ENCODE measurements at regions not wholly inside any gene's neighbourhood (a gene's known extent, or its start where the extent isn't known, plus 50 kb on each side); places are given as distances from the start of the nearest gene placed in this dataset.

DNA sequence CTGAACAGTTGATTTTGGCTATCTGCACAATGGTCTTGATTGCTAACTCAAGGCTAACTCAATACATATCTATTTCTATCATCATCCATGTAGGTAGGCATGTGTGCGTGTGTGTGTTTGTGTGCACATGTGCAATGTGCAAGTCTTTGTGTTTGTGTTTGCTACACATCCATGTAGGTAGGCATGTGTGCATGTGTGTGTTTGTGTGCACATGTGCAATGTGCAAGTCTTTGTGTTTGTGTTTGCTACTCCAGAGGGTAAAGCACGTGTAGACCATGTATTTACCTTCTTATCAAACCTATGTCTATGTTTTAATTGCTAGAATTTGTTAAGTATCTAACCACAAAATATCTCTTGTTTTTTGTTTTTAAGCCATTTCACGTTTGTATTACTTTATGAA, 962.6 kb downstream of the LRFN5 start:
- FAIRE-seq (no peak), DNase-seq (ENCODE audit: insufficient read length, low spot score) (no peak)

DNA sequence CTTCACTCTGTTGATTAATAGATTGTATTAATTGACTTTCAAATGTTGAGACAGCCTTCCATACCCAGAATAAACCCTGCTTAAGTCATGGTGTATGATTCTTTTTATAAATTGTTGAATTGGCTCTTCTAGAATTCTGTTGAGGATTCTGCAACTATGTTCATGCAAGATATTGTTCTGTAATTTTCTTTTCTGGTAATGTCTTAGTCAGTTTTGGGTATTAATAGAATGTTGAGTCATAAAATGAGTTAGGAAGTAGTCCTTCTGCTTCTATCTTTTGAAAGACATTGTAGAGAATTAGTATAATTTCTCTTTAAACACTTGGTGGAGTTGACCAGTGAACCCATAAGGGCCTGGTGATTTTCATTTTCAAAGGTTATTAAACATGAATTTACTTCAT, 958.9 kb downstream of the LRFN5 start:
- DNase-seq (ENCODE audit: insufficient read length, low spot score) (no peak), FAIRE-seq (no peak)

DNA sequence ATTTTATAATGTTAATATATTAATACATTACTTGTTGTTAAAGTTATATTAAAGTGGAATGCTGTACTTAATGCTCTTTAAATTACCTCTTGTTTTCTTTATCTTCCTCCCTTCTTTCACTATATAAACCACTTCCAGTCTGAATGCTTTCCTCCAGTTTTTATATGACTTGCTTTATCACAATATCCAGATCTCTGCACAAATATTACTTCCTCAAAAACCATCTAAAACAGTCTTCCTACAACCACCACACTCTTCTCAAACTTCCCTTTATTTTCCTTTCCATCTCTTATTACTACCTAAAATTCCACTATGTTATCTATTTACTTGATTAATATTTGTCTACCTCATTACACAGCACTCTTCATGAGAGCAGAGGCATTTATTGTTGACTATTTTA, 956.6 kb downstream of the LRFN5 start:
- FAIRE-seq: no peak
- no peak for DNase-seq (ENCODE audit: insufficient read length, low spot score)

DNA sequence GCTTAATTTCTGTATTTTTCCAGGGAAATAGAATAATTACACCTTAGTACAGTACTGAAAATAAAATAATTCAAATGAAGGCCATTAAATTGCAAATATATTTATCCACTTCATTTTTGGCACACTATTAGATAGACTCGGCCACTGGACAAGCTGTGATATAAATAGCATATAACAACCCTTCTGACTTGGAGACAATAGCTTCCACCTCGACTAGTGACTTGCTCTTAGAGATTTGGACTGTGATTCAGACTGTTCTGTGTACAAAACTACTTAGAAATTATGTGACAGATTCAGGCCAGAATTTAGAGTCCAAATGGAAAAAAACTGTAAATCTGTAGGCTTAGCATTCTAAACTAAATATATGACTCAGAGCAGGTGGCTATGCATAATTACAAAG, 949.9 kb downstream of the LRFN5 start:
- DNase-seq (ENCODE audit: insufficient read length, low spot score) (no peak), FAIRE-seq (no peak)

DNA sequence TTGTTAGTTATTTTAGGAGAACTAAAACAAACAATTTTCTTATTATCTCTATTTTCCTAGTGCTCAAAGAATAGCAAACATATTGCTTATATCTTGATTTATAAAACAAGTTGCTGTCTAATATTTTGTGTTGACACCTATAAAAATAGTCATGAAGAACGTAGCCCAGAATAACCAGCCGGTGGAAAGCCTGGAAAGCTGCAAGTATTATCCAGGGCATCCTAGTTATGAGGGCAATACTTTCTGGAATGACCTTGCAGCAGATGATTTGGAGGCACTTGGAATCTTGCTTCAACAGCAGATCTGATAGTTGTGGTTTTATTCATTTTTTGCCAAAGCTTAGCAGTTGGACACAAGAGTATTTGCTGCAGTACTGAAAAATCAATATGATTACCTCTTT, 948.7 kb downstream of the LRFN5 start:
- DNase-seq (ENCODE audit: insufficient read length, low spot score) (no peak), FAIRE-seq (no peak)

DNA sequence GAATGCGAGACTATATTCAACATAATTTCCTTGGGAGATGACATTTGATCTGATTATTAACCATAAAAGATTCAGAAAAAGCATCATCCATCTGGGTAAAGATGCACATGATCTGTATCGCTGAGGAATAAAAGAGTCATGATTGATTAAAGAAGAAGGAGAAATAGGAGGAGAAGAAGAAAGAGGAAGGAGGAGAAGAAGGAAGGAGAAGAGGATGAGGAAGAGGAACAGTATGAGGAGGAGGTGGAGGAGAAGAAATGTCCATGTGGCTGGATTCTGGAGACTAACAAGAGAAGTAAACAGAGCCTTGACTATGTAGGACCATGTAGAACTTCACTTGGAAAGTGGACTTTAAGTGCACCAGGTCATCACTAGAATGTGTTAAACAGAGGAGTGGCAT, 947.4 kb downstream of the LRFN5 start:
- DNase-seq (ENCODE audit: insufficient read length, low spot score) (no peak), FAIRE-seq (no peak)

DNA sequence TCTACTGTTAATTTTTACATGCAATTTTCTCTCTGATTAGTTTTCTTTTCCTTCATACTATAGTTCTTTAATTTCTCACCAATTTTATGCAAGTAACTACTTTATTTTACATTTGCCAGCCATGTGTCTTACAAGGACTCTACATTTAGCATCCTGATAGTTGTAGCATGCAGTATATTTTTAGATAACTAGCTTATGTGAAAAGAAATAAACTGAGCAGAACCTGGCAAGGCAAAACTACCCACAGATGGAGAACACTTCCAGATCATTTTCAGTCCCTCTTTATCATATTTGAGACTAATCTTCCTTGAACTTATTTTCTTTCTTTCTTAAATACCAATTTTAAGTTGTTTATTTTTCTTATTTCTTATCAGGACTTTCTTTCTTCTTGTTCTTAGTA, 943.6 kb downstream of the LRFN5 start:
- no peak for FAIRE-seq
- DNase-seq (ENCODE audit: insufficient read length, low spot score): no peak

DNA sequence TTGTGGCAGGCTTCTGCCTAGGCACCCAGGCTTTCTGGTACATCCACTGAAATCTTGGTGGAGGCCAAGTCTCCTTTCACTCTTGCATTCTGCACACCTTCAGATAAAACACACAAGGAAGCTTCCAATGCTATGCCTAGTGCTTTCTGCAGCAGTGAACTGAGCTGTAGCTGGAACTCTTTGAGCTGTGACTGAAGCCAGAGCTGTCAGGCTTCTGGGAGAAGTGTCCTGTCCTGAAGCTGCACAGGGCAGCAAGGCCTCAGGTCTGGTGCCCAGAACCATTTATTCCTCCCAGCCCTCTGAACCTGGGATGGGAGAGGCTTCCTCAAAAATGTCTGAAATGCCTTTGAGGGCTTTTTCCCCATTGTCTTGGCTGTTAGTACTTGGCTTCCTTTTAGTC, 941.7 kb downstream of the LRFN5 start:
- DNase-seq (ENCODE audit: insufficient read length, low spot score) (no peak), FAIRE-seq (no peak)

DNA sequence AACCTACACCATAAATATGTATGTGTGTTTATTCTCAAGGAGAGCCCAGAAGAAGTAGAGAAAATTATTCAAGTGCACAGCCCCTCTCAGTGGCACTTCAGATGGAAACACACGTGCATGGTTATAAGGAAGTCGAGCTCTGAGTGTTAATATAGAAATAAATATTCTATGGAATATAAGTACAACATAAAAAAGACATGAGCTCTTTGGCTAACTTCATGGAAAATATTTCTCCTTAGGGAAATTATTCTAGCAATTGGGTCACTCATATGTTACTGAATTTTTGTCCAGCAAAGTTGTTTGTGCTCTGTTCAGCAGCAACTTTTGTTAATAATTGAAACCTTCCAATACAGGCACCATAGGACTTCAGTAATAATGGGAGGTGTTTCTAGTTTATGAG, 939.0 kb downstream of the LRFN5 start:
- FAIRE-seq (no peak), DNase-seq (ENCODE audit: insufficient read length, low spot score) (no peak)

DNA sequence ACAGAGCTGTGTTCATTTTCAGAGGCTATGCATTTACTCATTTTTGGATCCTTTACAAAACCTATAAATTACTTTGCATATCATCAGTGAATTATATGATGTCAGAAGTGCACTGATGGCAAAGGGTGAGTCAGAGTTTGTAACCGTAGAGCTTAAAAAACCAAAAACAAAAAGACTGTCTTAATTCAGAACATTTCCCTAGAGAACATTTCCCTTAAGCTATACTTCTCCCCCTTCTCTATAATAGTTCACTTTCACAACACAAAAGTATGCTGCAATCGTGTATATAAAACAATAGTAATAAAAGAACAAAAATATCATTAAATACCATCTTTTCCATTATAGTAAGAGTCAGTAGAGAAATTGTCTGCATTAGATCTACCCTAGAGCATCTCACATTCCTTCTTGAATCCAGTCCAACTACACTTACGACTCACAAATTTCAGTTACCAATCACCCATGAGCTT, 934.9 kb downstream of the LRFN5 start:
- no peak for FAIRE-seq
- no peak for DNase-seq (ENCODE audit: insufficient read length, low spot score)

DNA sequence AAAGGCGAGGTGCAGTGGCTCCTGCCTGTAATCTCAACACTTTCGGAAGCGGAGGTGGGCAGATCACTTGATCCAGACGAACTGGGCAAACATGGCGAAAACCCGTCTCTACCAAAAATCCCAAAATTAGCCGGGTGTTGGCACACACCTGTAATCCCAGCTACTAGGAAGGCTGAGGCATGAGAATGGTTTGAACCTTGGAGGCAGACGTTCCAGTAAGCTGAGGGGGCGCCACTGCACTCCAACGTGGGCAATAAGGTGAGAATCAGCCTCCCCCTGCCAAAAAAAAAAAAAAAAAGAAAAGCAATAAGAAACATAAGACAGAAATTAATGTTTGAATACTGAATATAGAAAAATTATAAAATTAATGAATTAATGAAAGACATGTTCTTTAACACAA, 928.7 kb downstream of the LRFN5 start:
- DNase-seq (ENCODE audit: insufficient read length, low spot score): no peak
- no peak for FAIRE-seq

DNA sequence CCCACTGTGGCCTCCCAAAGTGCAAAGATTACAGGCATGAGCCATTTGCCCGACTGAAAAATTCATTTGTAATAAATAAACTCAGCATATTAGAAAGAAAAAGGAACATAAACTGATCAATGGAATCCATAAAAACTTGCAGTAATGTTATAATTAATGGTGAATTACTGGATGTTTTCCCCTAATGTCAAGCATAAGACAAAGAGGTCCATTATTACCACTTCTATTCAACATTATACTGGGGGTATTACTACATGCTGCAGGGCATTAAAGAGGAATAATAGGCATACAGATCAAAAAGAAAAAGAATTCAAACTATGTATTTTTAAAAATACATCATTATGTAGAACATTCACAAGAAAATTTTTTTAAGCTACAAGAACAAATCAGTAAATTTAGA, 926.8 kb downstream of the LRFN5 start:
- FAIRE-seq (no peak), DNase-seq (ENCODE audit: insufficient read length, low spot score) (no peak)

DNA sequence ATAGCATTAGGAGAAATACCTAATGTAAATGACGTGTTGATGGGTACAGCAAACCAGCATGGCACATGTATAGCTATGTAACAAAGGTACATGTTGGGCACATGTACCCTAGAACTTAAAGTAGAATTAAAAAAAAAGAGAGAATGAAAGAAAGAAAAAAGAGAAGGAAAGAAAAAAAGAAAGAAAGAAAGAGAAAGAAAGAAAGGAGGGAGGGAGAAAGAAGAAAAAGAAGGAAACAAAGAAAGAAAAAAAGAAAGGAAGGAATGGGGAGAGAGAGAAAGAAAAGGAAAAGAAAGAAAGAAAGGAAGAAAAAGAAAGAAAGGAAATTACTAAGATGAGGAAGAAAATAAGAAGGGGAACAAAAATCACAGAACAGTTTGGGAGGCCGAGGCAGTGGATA, 925.5 kb downstream of the LRFN5 start:
- no peak for FAIRE-seq

DNA sequence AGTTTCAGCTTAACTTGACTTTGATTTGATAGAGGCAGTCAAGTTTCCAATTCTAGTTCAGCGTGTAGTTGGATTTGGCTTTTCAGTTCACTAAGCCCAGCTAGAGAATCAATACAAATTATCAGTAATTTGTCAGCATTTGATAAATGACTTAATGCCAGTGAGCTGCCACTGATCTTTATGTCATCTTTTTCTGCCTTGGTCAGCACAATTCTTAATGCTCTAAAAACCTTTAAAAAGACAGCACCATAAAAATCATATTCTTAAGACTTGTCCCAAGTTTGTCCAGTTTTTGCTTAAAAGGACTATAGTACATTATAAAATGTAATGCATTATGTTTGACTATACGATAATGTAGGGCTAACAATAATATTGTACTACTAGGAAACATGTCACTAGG, 920.5 kb downstream of the LRFN5 start:
- no peak for DNase-seq (ENCODE audit: insufficient read length, low spot score)
- FAIRE-seq: no peak

More for the DNA sequence above, 925.5 kb downstream of the LRFN5 start:
- no peak for DNase-seq (ENCODE audit: insufficient read length, low spot score)

DNA sequence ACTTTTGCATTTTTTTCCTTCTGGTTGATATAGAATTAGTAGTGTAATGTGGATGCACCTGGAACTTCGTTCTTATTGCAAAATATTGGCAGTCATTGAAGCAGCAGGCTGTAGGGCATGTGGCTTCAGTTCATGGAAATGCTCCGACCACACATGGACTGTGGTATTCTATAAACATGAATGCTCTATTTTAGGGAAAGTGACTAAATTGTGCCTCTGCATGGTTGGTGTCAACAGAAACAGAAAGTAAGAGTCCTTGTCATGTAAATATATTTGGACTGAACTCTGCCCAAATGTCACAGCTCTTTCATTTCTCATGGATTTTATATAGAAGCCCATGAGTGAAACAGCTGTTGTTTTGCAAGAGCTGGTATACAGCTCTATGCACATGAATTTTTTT, 917.0 kb downstream of the LRFN5 start:
- FAIRE-seq: no peak
- DNase-seq (ENCODE audit: insufficient read length, low spot score): no peak

DNA sequence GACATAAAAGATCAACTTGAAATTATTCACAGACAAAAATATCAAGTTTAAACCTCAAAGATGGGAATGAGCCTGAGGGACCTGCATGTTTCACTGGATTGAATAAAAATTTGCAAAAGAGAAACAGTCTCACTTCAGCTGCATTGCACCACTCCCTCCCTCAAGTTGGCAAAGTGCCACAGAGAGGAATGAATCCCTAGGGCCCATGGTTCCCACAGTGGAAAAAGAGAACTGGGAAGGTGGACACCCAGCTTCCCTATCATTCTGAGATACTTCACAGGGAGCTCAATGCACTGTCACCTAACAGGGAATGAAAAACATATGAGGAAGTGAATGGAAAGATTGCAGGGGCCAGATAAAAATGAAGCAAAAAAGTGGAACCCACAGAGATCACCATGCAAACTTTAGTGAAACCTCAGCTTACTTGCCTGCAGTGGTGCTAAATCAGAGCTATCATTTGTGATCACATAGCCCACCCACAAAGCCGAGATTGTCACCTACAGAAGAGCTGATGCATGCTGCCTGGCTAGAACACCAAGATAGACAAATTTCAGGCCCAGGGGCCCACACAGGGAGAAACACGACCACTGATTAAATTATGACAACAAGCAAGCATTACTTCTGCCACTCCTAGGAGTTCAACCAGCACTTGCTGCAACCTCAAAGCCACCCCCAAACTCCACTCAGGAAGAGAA, 911.3 kb downstream of the LRFN5 start:
- DNase-seq (ENCODE audit: insufficient read length, low spot score) (no peak), FAIRE-seq (no peak)

DNA sequence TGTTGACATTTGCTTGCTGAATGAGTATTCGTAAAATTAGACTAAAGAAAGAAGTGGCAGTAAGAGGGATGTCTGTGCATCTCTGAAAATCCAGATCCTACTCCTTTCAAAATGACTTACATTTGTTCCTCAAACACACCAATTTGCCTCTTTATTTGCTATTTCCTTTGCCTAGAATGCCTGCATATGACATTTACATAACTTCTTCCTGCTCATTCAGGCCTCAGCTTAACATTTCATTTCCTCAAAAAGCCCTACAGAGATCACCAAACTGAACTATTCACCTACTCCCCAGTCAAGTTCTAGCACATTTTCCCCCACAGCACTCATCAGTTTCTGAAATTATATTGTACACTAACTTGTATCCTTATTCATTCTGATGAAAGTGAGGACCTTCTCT, 907.2 kb downstream of the LRFN5 start:
- peak; percentile 40 for FAIRE-seq
- no peak for DNase-seq (ENCODE audit: insufficient read length, low spot score)

DNA sequence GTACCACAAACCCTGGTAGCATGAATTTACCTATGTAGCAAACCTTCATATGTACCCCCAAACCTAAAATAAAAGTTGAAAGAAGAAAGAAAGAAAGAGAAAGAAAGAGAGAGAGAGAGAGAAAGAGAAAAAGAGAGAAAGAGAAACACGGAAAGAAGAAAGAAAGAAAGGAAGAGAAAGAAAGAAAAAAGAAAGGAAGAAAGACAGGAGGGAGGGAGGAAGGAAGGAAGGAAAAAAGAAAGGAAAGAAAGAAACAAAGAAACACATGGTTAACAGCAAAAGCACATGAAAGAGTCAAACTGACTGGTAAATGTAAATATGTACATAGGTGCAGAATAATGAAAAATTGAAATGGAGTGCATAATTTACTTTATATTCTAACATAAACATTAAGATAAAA, 903.4 kb downstream of the LRFN5 start:
- no peak for FAIRE-seq
- no peak for DNase-seq (ENCODE audit: insufficient read length, low spot score)

DNA sequence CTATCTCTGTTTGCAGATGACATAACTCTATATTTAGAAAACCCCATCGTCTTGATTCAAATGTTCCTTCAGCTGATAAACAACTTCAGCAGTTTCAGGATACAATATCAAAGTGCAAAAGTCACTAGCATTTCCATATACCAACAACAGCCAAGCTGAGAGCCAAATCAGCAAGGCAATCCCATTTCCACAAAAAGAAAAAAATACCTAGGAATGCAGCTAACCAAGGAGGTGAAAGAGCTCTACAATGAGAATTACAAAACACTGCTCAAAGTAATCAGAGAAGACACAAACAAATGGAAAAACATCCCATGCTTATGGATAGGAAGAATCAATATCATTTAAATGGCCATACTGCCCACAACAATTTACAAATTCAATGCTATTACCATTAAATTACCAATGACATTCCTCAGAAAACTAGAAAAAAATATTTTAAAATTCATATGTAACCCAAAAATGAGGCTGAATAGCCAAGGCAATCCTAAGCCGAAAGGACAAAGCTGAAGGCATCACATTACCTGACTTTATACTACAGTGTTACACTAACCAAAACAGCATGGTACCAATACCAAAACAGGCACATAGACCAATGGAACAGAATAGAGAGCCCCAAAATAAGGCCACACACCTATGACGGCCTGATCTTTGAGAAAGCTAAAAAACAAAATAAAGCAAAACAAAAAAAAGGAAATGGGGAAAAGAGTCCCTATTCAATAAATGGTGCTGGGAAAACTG, 901.7 kb downstream of the LRFN5 start:
- no peak for DNase-seq (ENCODE audit: insufficient read length, low spot score)
- no peak for FAIRE-seq

DNA sequence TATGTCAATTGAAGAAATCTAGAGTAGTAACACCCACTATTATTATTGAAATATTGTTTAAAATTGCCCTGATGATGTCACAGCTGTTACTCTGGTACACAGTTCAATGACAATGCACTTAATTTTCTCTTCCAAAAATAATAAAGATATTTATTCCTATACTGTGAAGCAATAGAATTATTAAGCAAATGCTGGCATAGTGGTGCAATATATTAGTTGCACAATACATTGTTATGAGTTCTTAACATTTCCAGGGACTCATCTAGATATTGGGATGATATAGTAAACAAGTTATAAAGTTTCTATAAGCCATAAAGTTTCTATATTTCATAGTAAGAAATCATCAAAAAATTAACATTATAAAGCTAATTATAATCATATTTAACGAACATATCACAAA, 897.8 kb downstream of the LRFN5 start:
- FAIRE-seq: no peak
- DNase-seq (ENCODE audit: insufficient read length, low spot score): no peak

DNA sequence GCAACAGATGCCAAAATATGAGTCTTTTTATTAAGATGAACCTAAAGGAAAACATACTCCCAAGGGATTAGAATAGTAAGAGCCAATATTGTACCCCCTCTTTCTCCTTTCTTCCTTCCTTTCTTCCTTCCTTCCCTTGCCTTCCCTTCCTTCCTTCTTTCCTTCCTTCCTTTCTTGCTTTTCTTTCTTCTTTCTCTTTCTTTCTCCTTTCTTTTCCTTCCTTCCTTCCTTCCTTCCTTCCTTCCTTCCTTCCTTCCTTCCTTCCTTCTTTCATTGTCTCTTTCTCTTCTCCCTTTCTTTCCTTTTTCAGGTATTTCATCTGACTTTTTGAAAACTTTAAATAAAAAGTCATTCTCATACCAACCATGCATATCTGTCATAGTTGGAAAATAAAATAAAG, 892.5 kb downstream of the LRFN5 start:
- FAIRE-seq (no peak), DNase-seq (ENCODE audit: insufficient read length, low spot score) (no peak)

DNA sequence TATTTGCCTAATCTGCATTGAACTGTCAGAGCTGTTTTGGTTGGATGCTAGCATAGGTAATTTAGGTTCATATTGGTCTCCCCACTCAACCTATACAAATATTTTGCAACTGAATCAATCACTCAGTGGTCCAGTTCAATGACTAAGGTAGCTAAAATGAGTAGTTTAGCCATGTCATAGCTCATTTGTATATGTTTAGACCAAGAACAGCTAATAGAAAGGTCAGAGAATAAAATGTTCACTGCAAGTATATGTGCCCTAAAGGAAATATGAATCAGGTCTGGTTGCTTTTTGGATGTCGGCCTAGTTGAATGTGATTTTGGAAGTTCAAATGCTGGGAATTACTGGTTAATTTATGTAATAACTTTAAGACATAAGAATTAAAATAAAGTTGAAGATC, 883.9 kb downstream of the LRFN5 start:
- no peak for FAIRE-seq
- no peak for DNase-seq (ENCODE audit: insufficient read length, low spot score)

DNA sequence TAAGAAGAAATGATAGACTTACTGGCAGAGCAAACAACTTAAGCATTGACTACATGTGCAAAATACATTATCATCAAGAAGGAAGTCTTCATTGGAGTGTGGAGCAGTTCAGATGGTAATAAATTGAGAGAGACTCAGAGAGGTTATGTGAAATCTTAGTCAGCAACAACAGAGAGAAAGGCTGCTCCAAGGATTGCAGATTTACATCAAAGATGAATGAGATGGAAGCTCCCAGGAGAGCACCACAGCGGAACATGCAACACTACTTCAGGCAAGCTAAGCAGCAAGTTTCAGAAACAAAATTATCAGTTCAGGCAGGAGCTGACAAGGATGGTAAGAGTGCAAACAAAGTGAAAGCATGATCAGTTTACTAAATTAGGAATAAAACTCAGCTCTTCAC, 882.3 kb downstream of the LRFN5 start:
- DNase-seq (ENCODE audit: insufficient read length, low spot score) (no peak), FAIRE-seq (no peak)

All from GM19239 (cell line).